Astrocyte (in vitro differentiated cells and primary cell): ENCODE measurements at regions not wholly inside any gene's neighbourhood (a gene's known extent, or its start where the extent isn't known, plus 50 kb on each side); places are given as distances from the start of the nearest gene placed in this dataset.

Source experiments
- DNase-seq: peaks from one replicate; pipeline ENCODE4 v3.0.0-alpha.2; 2010; ENCODE audit warnings: low read depth
- FAIRE-seq: peaks from 2 replicates; lab custom pipeline; 2011; peaks lifted over from hg19 to GRCh38; lab: Jason Lieb, UNC
- H2AFZ ChIP-seq: 2 replicates; pipeline ENCODE4 v1.6.0; 2012; ENCODE audit warnings: low read depth, low read length, inconsistent platforms
- H3K27ac ChIP-seq: 2 replicates; pipeline ENCODE4 v1.5.1; 2011; ENCODE audit warnings: low read depth, low read length, inconsistent platforms
- H3K27me3 ChIP-seq: 2 replicates; pipeline ENCODE4 v1.6.0; 2011; ENCODE audit warnings: low read length, inconsistent platforms; ENCODE audit not compliant: insufficient read depth
- H3K36me3 ChIP-seq: 2 replicates; pipeline ENCODE4 v1.5.1; 2011; ENCODE audit warnings: low read length, inconsistent platforms; ENCODE audit not compliant: insufficient read depth
- H3K4me1 ChIP-seq: 2 replicates; pipeline ENCODE4 v1.5.1; 2011; ENCODE audit warnings: low read length, inconsistent platforms; ENCODE audit not compliant: insufficient read depth
- H3K4me2 ChIP-seq: 2 replicates; pipeline ENCODE4 v1.6.0; 2012; ENCODE audit warnings: low read length, inconsistent platforms
- H3K4me3 ChIP-seq: 2 replicates; pipeline ENCODE4 v1.5.1; 2011; ENCODE audit warnings: low read depth, mild to moderate bottlenecking, low read length, inconsistent platforms; ENCODE audit not compliant: insufficient read depth
- H3K79me2 ChIP-seq: 2 replicates; pipeline ENCODE4 v1.6.0; 2012; ENCODE audit warnings: mild to moderate bottlenecking, low read length, inconsistent platforms; ENCODE audit not compliant: insufficient read depth
- H3K9ac ChIP-seq: 2 replicates; pipeline ENCODE4 v1.6.0; 2012; ENCODE audit warnings: mild to moderate bottlenecking, low read length, inconsistent platforms
- H3K9me3 ChIP-seq: 2 replicates; pipeline ENCODE4 v1.5.1; 2012; ENCODE audit warnings: low read depth, mild to moderate bottlenecking, low read length, inconsistent platforms; ENCODE audit not compliant: insufficient read depth
- H4K20me1 ChIP-seq: 2 replicates; pipeline ENCODE4 v1.6.0; 2012; ENCODE audit warnings: low read length, inconsistent platforms; ENCODE audit not compliant: insufficient read depth
- H3K27ac Mint-ChIP-seq: one replicate; pipeline ENCODE4 v1.8.0; 2021; ENCODE audit warnings: mild to moderate bottlenecking, mixed read lengths; ENCODE audit not compliant: unreplicated experiment
- H3K27me3 Mint-ChIP-seq: one replicate; pipeline ENCODE4 v1.8.0; 2021; ENCODE audit warnings: low read depth, mixed read lengths; ENCODE audit not compliant: unreplicated experiment
- H3K36me3 Mint-ChIP-seq: one replicate; pipeline ENCODE4 v1.8.0; 2021; ENCODE audit warnings: low read depth, mixed read lengths; ENCODE audit not compliant: unreplicated experiment
- H3K4me1 Mint-ChIP-seq: one replicate; pipeline ENCODE4 v1.8.0; 2021; ENCODE audit warnings: low read depth, mixed read lengths; ENCODE audit not compliant: unreplicated experiment
- H3K4me3 Mint-ChIP-seq: one replicate; pipeline ENCODE4 v1.8.0; 2021; ENCODE audit warnings: mild to moderate bottlenecking, moderate library complexity, mixed read lengths; ENCODE audit not compliant: unreplicated experiment
- H3K9me3 Mint-ChIP-seq: one replicate; pipeline ENCODE4 v1.8.0; 2021; ENCODE audit warnings: mild to moderate bottlenecking, mixed read lengths; ENCODE audit not compliant: unreplicated experiment
- EZH2 ChIP-seq: IDR thresholded peaks from 2 replicates; pipeline ENCODE4 v1.6.1; 2012; ENCODE audit warnings: mild to moderate bottlenecking, low read length, inconsistent platforms; ENCODE audit not compliant: insufficient read depth
- TF ChIP-seq, protein P1 (sequence below): IDR thresholded peaks from 2 replicates; pipeline ENCODE4 v1.5.1; 2011; ENCODE audit warnings: low read depth, mild to moderate bottlenecking, inconsistent platforms, low read length, moderate library complexity; ENCODE audit not compliant: insufficient read depth

DNA sequence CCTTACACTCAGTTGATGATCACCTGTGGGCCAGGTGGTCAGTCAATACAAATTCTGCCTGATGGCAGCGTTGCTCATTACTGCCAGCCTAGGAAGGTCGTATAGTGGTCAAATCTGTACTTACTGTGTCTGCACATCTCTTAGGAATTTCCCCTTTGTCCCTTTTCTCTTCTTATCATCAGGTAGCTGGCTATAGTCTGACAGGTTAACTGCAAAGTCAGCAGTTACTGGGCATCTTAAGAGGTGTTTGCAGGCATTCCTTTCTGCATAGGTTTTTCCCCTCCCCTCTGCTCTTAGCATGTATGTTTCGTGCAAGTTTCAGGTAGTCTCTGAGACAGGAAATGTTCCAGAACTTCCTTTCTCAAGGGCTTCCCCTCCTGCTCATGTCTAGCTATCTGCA, 298.7 kb downstream of the LRRIQ3 start:
- Mint-ChIP-seq H3K9me3 (no peaks in the 10 kb centered on the region), H3K4me3 (no peak overlapping the region), H3K36me3 (no peaks in the 10 kb centered on the region), H3K4me1 (peaks cover 3% of the 10 kb centered on the region), H3K27me3 (no peaks in the 10 kb centered on the region), H3K27ac (no peak overlapping the region)
- no peak overlapping the region for H3K27ac ChIP-seq
- no peaks in the 10 kb centered on the region for H3K36me3 ChIP-seq
- H3K4me2 ChIP-seq: no peak overlapping the region
- no peak overlapping the region for H2AFZ ChIP-seq
- H4K20me1 ChIP-seq: no peaks in the 10 kb centered on the region
- DNase-seq: no peak
- H3K9me3 ChIP-seq: no peaks in the 10 kb centered on the region
- H3K27me3 ChIP-seq: no peaks in the 10 kb centered on the region
- TF ChIP-seq, protein P1, sequence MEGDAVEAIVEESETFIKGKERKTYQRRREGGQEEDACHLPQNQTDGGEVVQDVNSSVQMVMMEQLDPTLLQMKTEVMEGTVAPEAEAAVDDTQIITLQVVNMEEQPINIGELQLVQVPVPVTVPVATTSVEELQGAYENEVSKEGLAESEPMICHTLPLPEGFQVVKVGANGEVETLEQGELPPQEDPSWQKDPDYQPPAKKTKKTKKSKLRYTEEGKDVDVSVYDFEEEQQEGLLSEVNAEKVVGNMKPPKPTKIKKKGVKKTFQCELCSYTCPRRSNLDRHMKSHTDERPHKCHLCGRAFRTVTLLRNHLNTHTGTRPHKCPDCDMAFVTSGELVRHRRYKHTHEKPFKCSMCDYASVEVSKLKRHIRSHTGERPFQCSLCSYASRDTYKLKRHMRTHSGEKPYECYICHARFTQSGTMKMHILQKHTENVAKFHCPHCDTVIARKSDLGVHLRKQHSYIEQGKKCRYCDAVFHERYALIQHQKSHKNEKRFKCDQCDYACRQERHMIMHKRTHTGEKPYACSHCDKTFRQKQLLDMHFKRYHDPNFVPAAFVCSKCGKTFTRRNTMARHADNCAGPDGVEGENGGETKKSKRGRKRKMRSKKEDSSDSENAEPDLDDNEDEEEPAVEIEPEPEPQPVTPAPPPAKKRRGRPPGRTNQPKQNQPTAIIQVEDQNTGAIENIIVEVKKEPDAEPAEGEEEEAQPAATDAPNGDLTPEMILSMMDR: no peak
- no peak for TF ChIP-seq EZH2
- H3K4me3 ChIP-seq: no peak overlapping the region
- H3K9ac ChIP-seq: no peak overlapping the region
- no peaks in the 10 kb centered on the region for H3K79me2 ChIP-seq
- no peak for FAIRE-seq
- H3K4me1 ChIP-seq: no peaks in the 10 kb centered on the region

- FAIRE-seq (no peak), DNase-seq (no peak)
- Histone ChIP-seq H3K4me1 (no peaks in the 10 kb centered on the region), H3K36me3 (no peaks in the 10 kb centered on the region), H3K9me3 (no peaks in the 10 kb centered on the region), H3K79me2 (no peaks in the 10 kb centered on the region), H3K4me3 (no peak overlapping the region), H3K27me3 (no peaks in the 10 kb centered on the region), H3K27ac (no peak overlapping the region), H2AFZ (no peak overlapping the region), H3K9ac (no peak overlapping the region), H3K4me2 (no peak overlapping the region), H4K20me1 (no peaks in the 10 kb centered on the region)
- no peak overlapping the region for H3K27ac Mint-ChIP-seq
- no peak overlapping the region for H3K4me3 Mint-ChIP-seq
- TF ChIP-seq, protein P1: no peak
- no peak for TF ChIP-seq EZH2
- H3K4me1 Mint-ChIP-seq: peaks cover 3% of the 10 kb centered on the region
- H3K36me3 Mint-ChIP-seq: no peaks in the 10 kb centered on the region
- no peaks in the 10 kb centered on the region for H3K9me3 Mint-ChIP-seq
- no peaks in the 10 kb centered on the region for H3K27me3 Mint-ChIP-seq
Measured at GRCh38 chr1:73898540-73898939, 299.4 kb downstream of the LRRIQ3 start.

- FAIRE-seq: no peak
- TF ChIP-seq, protein P1: no peak
- no peak for TF ChIP-seq EZH2
- H3K27me3 ChIP-seq: no peaks in the 10 kb centered on the region
Measured at GRCh38 chr1:73887412-73887811, 310.6 kb downstream of the LRRIQ3 start.

More at GRCh38 chr1:73887412-73887811, 310.6 kb downstream of the LRRIQ3 start:
- no peaks in the 10 kb centered on the region for H4K20me1 ChIP-seq
- H3K36me3 Mint-ChIP-seq: no peaks in the 10 kb centered on the region
- no peak overlapping the region for H3K9ac ChIP-seq
- H3K4me3 ChIP-seq: no peak overlapping the region
- no peak overlapping the region for H2AFZ ChIP-seq
- H3K9me3 ChIP-seq: no peaks in the 10 kb centered on the region
- no peak overlapping the region for H3K27ac Mint-ChIP-seq
- no peaks in the 10 kb centered on the region for H3K79me2 ChIP-seq
- no peak overlapping the region for H3K4me3 Mint-ChIP-seq
- no peaks in the 10 kb centered on the region for H3K9me3 Mint-ChIP-seq
- H3K27ac ChIP-seq: no peak overlapping the region
- no peaks in the 10 kb centered on the region for H3K4me1 ChIP-seq
- H3K36me3 ChIP-seq: no peaks in the 10 kb centered on the region
- no peaks in the 10 kb centered on the region for H3K27me3 Mint-ChIP-seq
- no peaks in the 10 kb centered on the region for H3K4me1 Mint-ChIP-seq
- DNase-seq: no peak
- no peak overlapping the region for H3K4me2 ChIP-seq
